CD4-positive, alpha-beta T cell treated with Interleukin-17A for 4 hours (primary cell): ENCODE measurements at regions not wholly inside any gene's neighbourhood (a gene's known extent, or its start where the extent isn't known, plus 50 kb on each side); places are given as distances from the start of the nearest gene placed in this dataset.

ENCODE experiments used
- DNase-seq: peaks from one replicate; pipeline ENCODE4 v3.0.0-alpha.2; 2020; ENCODE audit warnings: mixed read lengths

DNA sequence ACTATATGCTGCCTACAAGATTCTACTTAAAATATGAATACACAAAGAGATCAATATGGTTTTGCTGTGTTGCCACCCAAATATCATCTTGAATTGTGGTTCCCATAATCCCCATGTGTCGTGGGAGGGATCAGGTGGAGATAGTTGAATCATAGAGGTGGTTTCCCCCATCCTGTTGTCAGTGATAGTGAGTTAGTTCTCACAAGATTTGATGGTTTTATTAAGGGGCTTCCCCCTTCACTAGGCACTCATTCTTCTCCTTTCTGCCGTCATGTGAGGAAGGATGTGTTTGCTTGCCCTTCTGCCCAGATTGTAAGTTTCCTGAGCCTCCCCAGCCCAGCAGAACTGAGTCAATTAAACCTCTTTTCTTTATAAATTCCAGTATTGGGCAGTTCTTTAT, 654.4 kb upstream of the NR5A2 start:
- DNase-seq = no peak

DNA sequence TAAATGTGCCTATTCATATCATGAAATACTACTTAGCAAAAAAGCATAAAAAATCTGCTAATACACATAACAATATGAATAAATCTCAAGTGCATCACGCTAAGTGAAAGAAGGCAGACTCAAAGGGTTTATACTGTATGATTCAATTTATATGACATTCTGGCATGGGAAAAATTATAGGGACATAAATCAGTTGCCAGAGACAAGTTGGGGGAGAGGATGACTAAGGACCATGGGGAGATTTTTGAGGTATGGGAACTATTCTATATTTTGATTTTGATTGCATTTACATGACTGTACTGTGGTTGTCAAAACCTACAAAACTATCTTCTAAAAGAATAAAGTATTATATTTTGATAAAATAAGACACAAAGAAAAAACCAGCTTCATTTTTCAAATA, 650.3 kb upstream of the NR5A2 start:
- DNase-seq = no peak

DNA sequence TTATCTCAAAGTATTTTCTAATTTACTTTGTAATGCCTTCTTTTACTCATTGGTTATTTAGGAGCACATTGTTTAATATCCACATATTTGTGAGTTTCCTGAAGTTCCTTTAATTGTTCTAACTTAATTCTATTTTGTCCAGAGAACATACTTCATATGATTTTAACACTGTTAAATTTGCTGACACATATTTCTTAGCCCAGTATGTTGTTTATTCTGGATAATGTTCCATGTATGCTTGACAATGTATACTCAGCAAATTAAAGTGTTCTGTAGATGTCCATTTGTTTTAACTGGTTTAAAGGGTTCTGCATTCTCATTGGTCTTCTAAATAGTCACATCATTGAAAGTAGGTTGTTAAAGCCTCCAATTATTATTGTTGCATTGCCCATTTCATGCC, 643.7 kb upstream of the NR5A2 start:
- DNase-seq = no peak

DNA sequence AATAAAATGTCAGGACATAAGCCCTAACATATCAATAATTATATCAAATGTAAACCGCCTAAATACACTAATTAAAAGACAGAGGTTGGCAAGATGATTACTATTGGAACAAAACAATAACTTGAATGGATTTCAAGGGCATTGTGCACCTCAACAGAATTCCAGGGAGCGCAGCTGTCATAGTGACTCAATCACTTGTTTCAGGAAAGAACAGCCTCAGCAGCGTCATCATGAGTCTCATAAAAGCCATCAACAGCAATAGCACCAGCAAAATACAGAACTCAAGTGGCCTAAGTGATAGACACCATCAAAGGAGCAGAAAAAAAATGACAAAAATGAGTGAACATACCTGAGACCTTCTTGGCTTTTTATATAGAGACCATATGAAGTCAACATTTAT, 632.7 kb upstream of the NR5A2 start:
- DNase-seq = no peak

DNA sequence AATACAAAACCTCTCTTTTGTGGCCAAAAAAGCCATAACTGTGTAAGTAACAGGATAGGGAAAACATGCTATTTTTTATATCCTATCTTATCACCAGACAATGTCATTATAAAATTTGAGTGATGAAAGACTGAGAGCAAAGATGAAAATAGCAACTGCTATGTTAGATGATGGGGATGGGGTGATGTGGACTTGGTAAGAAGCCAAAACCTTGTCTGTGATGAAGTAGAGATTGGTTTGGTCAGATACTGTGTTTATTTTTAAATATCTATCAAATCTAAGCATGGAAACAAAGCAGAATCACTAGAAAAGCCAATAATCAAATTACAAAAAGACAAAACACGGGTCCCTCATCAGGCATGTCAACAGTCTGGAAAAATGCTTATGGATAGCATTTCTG, 631.1 kb upstream of the NR5A2 start:
- no peak for DNase-seq

DNA sequence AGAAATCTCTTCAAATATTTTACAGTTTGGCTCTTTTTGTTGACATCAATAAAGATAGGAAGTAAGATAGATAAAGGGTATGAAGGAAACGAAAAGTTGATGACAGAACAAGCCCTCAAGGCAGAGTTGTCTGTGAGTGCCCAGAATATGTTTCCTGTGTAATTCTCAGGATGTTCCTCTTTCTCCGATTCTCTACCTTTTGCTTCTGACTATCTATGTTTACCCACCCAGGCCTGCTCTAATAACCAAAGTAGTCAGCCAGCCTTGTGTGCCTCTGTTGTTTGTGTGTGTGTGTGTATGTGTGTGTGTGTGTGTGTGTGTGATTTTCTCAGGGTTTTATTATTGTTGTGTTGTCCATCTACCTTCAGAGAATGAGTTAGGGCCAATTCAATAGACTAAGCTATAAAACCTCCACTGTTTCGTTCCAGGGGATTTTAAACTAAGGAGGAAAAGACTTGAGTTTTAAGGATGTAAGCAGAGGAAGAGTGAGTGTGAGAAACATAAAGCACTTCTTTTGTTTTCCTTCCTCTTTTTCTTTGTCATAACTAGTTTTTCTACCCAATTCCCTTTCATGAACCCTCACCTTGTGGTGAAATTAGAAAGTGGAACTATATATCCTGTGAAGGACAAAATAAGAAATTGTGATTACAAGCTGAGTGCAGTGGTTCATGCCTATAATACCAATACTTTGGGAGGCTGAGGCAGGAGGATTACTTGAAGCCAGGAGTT, 627.4 kb upstream of the NR5A2 start:
- no peak for DNase-seq

DNA sequence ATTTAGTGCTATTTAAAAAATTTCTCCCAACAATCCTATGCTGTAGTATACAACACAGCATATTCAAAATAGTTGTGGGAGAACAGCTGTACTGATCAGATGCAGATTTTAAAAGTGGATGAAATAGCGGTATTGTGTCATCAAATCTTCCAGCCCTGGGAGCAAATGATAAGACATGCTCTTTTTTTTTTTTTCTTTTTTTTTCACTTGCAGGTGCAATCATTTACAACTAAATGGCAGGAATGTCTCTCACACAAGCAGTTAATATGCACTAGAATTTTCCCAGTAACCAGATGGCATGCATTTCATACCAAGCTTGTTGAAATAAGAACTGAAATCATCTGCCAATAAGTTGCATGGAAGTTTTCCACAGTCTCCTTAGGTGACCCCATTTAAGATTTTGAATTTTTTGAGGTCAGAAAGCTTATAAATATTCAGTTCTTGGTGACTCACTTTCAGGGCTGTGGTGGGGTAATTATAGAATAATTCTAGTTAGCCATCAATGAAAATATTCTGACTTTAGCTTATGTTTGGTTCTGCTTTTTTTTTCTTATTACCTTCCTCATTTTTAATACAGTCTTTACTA, 623.9 kb upstream of the NR5A2 start:
- no peak for DNase-seq

DNA sequence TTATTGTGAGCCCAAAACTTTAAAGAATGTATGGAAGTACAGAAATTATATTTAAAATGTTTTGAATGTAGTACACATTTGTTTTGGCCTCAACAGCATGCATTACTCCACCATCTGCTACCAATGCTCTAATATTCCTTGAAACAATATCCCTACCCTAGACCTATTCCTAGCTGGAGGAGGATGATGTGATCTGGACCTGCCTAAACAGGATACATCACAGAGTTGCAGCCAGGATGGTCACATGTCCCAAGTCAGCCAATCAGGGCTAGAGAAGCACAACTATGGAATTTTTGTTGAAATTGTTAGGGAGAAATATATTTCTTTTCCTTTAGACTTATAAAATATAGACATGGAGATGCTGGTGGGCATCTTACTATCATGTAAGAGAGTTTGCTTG, 623.3 kb upstream of the NR5A2 start:
- no peak for DNase-seq

DNA sequence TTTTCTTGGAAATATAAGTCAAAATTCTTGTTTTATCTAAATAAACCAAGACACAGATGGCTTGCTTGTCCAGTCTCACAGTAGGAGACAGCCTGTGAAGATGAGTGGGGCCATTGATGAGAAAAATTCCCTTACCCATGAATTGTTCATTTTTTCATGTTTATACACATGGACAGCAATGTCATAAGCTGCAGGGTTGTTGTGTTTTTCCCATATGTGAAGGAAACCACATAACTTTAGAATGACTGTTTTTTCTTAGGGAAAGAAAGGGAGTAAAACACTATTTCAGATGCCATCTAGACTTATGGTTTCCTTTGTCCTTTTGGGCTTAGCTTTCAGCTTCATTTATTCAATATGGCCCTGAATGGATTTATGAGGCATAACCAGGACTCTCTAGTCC, 622.5 kb upstream of the NR5A2 start:
- no peak for DNase-seq

DNA sequence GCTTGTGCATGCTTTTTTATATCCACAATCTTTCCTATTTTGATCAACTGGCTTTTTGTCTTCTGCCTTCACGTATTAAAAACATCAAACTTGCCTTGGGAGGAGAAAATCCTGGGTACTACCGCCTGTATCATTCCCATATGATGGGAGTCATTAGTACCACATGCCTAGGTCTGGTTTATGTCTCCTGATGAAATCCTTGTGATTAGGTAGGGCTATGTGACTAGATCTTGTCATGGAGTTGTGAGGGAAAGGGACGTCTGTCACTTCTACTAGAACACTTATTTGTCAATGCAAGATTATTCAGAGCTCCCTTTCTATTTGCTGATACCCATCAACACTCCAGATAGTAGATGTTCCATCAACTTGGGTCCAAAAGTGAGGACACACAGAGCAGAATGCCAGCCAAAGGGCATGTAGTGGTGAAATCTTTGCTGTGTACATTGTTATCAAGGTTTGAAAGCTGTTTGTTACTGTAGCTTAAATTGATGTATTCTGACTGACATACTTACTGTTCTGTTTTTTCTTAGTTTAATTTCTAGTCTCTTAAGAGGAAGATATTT, 621.8 kb upstream of the NR5A2 start:
- no peak for DNase-seq

DNA sequence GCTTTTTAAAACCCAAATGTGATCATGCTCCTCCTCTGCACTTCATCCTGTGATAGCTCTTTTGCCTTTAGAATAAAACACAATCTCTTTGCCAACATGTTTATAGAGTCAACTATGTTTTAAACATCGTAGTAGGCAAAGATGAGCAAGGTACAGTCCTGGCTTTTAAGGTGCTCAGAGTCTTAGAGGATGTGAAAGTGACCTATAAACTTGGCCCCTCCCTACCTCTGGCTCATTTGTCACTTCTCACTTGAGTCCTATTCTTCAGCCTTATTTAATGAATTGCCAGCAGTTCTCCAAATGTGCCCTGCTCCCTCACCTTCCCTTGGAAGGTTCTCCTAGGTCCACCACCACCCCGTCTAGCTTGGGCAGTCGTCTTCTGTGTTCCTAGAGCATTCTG, 617.0 kb upstream of the NR5A2 start:
- DNase-seq = no peak

DNA sequence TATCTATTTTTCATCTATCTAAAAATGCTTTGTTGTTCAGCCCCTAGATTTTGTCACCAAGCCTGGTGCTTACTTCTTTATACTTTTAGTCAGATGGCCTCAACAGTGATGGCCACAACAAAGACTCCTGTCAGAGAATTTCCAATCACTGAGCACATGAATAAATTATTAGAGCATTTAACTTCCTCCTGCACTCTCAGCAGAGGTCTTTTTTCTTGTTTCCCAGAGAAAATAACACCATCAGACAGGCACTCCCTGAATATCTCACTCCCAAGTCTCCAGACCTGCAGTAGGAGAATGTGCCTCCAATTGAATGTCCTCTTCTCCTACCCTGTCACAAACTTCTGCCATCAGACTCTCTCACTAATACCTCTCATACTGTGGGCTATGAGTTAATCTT, 616.0 kb upstream of the NR5A2 start:
- DNase-seq = no peak

DNA sequence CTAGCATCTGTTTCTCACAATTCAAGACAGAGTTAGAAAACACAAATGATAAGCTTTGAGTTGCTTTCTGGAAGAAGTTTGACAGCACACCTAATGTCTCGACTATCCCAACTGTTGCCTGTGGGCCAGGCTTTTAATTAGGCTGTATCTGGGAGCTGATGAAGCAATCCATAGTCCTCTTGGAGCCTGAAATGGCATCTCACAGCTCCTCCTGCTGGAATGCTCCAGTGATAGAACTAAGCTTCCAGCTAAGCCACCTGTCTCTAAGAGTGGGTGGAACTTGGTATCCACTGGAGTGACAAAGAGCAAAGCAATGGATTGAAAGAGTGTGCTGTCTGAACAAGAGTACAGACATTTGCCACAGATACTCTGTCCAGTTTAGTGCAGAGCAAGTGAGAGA, 605.3 kb upstream of the NR5A2 start:
- no peak for DNase-seq

DNA sequence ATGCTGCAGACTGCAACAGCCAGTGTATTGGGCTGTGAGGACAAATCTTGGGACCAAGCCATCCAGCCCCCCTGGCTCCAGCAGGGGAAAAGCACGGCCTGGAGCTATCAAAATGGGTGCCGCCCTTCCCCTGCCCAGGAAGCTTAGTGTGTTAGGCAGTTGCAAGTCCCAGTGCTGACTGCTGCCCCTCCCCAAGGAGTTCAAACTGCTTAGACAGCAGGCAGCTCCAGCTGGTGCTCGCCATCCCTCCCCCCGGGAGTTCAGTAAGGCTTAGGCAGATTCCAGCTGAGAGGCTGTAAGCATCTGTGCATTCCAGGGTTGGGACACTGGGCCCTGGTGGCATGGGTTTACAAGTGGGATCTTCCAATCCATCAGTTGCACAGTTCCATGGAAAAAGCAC, 579.6 kb upstream of the NR5A2 start:
- no peak for DNase-seq

DNA sequence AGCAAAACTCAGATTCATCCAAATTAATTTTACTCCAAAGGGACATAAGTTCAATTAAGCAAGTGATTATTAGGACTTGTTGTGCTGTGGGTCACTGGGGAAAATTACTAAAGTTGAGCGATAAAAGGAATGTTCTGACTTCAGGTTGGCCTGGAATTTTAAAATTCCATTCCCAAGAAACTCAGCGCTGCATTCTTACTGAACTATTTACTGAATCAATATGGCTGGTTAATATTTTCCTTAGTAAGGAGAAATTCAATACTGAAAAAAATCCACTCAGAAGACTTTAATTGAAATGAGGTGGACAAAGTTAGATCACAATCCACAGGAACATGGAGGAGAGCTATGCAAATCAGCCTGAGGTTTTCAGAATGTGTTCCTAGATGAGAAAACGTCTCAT, 578.9 kb upstream of the NR5A2 start:
- no peak for DNase-seq

DNA sequence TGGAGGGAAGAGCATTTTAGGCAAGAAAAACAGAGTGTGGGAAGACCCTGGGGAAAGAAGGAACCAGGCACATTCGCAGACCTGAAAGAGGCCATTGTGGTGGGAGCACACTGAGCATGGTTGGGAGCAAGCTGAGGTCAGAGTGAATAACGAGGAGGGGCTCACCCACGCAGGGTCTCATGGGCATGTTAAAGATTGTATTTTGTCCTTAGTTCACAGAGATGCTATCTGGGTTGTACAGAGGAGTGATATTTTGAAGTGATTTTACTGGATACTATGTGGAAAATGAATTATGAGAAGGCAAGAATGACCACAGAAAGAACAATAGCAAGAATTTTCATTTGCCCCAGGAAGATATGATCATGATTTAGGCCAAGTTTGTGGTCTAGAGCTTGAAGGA, 578.3 kb upstream of the NR5A2 start:
- no peak for DNase-seq

DNA sequence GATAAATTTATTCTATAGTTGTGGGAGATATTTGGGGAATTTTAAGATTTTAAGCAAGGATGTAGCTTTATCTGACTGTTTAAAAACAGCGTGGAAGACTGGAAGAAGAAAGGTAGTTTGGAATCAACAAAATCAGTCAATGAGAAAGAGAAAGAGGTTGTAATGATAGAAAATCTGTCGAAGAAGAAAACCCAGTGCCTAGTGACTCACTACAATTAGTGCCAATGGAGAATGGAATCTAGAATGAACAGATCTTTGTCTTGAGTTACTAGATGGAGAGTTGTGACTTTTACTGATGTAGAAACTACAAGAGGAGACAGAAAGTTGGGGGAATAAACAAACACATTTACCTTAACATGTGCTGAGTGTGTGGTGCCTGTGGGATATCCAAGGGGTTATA, 577.8 kb upstream of the NR5A2 start:
- no peak for DNase-seq

DNA sequence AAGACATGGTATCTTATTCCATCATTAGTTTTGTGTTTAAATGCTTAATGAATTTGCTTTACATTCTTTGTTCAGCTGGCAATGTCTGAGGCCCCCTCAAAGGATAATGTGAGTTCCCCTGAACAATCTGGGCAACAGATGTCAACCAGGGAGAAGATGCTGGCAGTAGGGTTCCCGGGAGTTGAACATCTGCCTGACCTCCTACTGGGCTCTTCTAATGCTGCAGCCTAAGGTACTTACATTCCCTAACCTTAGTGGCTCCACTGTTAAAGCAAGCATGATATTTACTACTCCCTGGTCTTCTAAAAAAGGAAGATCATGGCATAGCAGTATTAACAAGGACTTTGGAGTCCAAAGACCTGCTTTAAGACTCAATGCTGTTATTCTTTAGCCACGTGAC, 574.9 kb upstream of the NR5A2 start:
- no peak for DNase-seq

DNA sequence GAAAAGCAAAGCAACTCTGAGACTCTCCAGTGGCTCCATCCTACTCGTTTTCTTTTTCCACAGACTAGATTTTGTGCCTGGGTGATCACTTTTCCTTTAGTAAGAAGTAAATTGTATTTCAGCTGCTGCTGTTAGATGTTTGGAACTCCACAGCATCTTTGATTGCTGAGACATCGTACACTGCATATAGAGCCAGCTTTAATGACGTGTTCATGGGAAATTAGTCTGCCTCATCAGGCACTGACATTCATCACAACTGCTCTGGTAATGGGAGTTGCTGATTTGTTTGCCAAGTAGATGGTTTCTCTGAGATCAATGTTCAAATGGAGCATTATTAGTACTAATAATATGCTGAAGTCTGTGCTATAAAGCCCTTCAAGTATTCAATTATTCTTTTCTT, 573.8 kb upstream of the NR5A2 start:
- no peak for DNase-seq

DNA sequence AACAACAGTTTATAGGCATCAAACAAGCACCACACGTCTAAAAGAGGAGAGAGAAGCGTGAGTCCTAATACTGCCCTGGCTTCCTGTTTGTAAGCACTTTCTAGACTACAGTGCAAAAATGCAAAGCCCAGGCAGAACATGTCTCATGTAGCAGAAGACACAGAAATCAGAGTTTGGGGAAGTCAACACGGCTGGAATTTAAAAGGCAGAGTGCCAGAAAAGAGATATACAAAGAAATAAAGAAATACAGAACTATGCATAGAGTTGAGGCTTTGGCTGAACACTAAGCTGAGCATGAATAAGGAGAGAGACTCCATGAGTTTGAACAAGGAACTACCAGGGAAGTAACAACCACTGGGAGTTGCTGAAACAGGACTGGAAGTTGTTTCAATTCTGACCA, 566.6 kb upstream of the NR5A2 start:
- DNase-seq = no peak

DNA sequence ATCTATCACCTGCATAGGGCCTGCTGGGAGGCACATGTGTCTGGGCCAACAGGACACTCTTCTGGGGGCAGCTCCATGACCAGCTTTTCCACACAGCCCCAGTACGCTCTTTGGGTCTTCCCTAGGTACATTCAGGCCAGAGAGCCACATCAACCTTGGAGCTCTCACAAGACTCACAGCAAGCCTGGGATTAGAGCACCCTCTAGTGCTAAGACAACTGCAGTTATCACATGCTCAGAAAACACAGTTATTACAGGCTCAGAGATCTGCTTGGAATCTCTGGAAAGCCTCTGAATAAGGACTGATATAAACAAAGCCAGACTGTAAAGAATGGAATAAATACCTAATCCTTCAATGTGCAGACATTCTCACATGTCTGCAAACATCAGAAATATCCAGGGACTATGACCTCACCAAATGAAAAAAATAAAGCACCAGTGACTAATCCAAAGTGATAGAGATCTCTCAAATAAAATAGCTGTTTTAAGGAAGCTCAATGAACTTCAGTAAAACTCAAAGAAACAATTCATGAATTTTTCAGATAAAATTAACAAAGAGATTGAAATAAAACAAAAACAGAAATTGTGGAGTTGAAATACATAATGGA, 563.9 kb upstream of the NR5A2 start:
- DNase-seq = no peak

DNA sequence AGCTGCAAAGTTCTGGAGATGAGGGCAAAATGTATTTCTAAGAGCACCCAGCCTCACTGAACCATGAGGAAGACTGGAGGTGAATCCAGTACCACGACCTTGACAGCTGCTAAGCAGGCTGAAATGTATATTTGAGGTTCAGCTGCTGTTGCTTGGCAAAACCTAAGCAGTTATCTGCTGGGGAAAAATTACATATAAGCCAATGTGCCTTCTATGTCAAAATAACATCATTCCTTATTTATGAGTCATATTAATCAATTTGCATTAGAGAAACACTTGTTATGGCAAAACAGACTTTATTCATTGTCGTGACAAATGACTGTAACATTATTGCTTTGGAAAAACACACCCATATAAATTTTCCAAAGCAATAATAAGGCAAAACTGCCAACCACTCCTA, 560.5 kb upstream of the NR5A2 start:
- no peak for DNase-seq

DNA sequence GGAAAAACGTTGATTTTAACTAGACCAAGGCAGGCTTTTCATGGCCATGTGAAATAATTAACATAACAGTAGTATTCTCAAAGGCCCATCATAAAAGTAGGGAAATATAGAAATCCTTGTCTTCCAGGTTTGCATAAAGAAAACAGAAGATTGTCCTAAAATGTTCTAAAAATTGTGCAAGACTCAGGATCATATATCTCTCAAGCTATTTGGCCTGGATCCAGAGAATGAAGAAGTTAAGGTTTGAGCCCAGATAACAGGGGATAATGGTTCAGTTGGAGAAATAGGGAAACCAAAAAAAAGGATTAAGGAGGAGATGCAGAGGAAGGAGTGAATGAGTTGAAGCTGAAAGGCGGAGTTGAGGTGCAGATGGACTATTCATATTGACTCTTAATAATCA, 555.5 kb upstream of the NR5A2 start:
- no peak for DNase-seq

DNA sequence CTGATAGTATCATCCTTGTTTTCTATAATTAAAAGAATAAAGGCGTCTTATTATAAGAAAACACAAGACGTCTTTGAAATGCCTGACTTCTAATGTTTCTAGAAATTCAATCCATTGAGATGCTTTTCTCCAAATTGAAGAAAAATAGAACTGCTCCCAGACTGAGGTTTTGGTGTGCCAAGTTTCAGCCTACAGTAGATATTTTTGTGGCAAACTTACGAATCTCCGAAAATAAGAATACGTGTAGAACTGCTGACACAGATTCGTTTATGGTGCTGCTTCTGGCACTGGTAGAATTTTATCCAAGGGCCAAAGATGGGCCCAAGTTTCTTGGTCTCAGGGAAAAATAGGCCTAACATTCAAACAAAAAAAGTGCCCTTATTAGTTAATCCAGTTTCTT, 554.5 kb upstream of the NR5A2 start:
- no peak for DNase-seq

DNA sequence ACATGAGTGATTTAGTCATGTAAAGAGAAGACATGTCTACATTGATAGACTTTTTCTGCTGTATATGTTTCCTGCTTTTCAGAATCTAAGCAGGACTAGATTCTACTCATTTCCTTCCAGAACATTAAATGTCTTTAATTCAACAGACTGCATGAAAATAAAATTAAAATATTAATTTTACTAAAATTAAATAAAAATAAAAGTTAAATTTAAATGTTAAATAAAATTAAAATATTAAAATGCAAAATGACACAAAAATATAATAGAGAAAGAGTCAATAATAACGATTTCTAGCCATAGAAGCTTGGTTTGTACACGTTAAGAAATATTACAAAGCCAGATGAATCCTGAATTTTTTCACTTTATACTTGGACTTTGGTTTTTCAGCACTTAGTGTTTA, 552.8 kb upstream of the NR5A2 start:
- DNase-seq = no peak
